GM21515 (cell line): ENCODE measurements at regions not wholly inside any gene's neighbourhood (a gene's known extent, or its start where the extent isn't known, plus 50 kb on each side); places are given as distances from the start of the nearest gene placed in this dataset.
"Not testable (repeated sequence)": the region's sequence is repeated elsewhere in the genome, so short reads cannot be mapped to it uniquely, and the experiment has no call there.

ENCODE experiments used
- ATAC-seq: cut with Tn5 transposase; IDR thresholded peaks from one replicate; pipeline ENCODE4 v1.9.1; 2021; ENCODE audit not compliant: unreplicated experiment

DNA sequence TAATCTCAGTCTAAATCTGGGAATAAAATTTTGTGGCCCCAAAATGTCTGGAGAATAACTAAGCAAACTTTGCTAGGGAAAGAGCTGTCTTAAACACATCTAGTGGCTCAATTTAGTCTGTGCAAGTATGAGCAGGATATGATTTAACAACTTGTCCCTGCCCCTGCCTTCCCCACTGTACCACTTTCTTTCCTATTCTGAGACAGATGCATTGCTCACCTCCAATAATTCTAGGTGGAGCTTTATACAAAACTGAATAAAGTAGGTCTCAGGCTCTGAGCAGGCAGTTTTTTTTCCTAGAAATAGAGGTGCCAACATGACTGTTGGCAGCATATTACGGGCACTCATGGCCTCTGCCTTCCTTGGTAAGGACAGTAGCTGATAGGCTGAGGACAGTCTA lies 412.1 kb downstream of the DAD1 start:
- no peak for ATAC-seq

GRCh38 chr14:22175278-22175558 lies 413.8 kb downstream of the DAD1 start:
- ATAC-seq: not testable (repeated sequence)

DNA sequence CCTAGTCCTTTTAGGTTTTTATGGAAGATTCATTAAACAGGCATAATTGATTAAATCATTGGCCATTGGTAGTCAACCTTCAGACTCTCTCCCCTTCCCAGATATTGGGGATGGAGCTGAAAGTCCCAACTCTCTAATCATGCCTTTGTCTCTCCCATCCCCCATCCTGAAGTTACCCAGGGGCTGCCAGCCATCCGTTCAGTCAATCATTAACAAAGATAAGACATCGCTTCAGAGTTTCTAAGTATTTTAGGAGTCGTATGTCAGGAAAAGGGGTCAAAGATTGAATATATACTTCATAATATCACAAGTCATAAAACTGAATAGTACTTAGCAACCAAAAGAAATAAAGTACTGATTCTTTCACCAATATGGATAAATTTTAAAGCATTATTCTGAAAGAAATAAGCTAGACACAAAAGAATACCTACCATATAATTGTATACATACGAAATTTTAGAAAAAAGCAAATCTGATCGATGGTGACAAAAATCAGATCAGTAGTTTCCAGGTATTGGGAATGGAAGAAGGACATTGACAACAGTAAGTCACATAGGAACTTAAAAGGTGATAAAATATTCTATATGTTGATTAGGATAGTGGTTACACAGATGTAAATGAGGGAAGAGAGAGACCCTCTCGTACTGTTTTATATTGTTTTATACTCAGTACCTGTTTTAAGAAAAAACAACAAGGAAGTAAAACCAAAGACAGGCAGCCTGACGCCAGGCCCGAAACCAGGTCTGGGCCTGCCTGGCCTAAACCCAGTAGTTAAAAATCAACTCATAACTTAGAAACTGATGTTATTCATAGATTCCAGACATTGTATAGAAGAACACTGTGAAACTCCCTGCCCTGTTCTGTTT lies 414.4 kb downstream of the DAD1 start:
- no peak for ATAC-seq

DNA sequence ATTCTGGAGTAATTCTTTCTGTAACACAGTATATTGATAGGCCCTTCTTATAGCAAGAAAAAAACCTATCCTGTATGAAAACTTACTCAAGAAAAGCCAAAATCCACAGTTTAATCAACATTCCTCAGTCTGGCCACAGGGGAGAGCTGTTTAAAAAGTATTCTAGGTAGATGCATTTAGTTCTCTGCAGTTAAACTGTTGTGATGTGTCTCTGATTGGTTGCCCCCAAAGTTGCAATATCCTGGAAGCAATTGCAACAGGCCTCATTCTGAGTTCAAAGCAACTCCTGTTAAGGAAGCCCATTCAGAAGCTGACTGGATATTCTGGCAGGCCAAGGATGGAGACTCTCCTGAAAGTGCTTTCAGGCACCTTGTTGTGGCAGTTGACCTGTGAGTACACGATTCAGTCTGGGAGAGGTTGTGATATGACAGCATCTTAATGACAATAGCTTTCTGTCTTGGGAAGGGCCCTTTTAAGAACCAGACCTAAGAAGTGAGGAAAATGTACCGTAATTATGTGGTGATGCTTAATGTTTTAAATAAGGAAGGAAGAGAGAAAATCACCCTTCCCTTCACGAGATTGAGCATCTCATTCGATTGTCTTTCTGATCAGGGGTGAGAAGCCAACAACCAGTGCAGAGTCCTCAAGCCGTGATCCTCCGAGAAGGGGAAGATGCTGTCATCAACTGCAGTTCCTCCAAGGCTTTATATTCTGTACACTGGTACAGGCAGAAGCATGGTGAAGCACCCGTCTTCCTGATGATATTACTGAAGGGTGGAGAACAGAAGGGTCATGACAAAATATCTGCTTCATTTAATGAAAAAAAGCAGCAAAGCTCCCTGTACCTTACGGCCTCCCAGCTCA lies 420.7 kb downstream of the DAD1 start:
- ATAC-seq: no peak

- ATAC-seq: no peak
Observed at GRCh38 chr14:22164616-22165015, 424.4 kb downstream of the DAD1 start.

- no peak for ATAC-seq
Observed at GRCh38 chr14:22163051-22163450, 426.0 kb downstream of the DAD1 start.

DNA sequence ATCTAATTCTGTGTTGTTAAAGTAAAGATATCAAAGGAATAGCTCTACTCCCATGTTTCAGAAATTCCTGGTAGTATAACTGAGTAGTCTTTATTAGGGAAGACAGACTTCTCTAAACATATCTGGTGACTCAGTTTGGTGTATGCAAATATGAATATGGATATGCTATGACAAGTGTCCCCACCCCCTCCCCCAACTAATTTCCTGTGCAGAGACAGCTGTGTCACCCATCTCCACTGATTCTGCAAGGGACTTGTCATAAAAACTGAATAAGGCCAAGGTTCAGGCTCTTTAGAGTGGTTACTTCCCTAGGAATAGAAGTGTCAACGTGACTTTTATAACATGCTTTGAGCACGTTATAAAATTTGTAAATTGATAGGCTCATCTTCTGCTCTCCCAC lies 429.1 kb downstream of the DAD1 start:
- ATAC-seq: no peak

- no peak for ATAC-seq
Observed at GRCh38 chr14:22159099-22159498, 429.9 kb downstream of the DAD1 start.

DNA sequence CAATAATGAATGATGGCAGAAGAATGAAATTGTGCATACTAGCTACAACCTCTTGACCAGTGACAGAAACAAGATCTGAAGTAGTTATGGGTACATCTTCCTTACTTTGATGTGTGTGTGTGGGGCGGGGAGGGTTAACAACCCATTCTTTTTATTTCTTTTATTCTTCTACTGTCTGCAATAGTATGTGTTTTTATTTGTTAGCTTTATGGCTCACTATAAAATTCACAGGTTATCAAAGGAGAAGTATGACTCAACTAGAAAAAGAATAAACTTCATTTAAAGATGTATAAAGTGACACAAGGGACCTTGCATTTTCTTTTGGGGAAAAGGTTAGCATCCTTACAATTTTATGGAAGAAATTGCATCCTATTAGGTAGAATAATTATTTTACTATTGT lies 430.5 kb downstream of the DAD1 start:
- ATAC-seq: no peak

DNA sequence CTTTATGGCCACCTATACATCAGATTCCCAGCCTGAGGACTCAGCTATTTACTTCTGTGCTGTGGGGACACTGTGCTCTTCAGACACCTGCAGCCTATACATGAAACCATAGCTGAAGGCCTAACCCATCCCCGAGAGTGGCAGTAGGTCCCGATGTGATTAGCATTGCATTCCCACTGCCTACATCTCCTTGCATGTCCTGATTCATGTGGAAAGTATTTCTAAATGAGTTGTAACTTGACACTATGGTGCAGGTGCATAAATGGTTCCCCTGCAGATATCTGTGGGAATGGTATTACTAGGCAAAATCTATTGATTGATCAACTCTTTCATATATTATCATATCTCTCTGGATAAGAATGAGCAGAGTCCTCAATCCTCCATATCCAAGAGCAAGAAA lies 433.5 kb downstream of the DAD1 start:
- ATAC-seq: no peak

GRCh38 chr14:22152903-22153302 lies 436.1 kb downstream of the DAD1 start:
- ATAC-seq: no peak

DNA sequence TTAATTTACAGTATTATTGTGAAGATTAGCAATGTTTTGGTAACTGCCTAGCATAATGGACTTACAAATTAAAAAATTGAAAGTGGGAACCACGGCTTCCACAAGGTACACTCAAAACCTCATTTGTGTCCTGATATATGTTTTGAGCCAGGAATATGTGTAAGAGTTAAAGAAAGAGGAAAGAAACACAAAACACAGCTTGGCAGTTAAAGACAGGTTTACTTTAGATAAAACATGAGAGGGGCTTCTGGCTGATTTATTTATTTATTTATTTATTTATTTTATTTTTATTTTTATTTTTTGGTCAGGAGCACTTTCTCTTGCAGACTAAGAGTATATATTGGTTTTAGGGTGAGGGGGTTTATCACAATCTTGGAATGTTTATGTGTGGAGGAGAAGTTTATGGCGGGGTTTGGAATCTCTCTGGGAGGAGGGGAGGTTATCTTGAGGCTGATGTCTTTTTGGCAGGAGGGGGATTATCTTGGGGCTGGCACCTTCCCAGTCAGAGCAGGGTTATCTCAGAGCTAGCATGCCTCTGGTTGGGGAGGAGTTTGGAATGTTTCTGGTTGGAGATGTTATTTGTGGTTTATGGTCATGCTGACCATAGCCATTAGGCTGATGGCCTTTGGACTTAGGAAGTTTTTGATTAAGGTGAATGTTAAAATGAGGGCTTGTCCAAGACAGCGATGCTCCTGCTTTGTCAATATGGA lies 436.7 kb downstream of the DAD1 start:
- ATAC-seq: no peak

DNA sequence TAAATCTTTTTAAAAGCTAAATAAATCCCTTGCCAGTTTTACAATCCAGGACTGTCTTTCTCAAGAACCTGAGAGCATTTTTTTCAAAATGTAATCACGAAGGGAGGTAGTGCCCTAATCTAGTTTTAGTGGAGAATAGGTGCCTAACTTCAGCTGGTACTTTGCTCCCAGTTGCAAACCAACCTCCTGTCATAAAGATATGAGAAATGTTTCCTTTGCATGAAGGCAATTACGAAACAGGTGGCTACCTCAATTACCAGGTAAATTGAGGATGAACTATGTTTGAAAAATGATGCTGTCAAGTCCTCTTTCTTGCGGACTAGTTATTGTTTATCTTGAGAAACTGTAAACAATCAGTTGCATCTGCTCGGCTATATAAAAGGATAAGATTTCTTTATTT lies 437.9 kb downstream of the DAD1 start:
- ATAC-seq: no peak

DNA sequence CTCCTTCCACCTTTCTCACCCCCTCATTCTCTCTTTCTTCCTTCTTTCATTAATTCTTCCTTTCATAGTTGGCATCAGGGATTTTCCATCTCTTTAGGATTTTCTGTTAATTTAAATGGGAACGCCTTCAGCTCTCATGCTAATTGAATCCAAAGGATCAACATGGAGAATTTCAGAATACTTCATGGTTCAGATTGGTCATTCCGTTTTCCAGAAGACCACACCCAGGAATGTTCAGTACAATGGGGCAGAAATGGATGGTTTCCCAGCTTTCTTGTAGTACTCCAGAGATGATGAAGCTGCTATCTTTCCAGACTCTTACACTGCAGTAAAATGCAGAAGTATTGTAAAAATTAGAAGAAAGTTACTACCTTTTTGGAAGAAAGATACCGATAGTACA lies 440.0 kb downstream of the DAD1 start:
- no peak for ATAC-seq

GRCh38 chr14:22147716-22148115 lies 441.3 kb downstream of the DAD1 start:
- ATAC-seq: no peak

DNA sequence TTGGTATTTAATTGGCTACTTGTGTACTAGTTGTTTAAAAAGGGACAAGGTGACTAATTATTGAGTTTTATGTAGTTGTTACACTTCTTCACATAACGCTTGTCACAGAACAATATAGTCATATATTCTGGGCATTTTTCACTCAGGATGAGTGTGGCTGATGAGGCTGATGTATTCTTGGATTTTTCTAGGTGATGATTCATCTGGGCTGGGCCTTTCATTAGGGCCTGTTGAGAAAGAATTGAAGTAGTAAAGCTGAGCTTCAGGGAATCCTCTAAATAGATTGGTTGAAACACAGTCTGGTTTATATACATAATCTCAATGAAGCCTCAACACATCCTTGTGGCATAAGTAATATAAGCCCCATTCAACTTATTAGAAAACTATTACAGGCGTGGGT lies 445.7 kb downstream of the DAD1 start:
- ATAC-seq: no peak

DNA sequence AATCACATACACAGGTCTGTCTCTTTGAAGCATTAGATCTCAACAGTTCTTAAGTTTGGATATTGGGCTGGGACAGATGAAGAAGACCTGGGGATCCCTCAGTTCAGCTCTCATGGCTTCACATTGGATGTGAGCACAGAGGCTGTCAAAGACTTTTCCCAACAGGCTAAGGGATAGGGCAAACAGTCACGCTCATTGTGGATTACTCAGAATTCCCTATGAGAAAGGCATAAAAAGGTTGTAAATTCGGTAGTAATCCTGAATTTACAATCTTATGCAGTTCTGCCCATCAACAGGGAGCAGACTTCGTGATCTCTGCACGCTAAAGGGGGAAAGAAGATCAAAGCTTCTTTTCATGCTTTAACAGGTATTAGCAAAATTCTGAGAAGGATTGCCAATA lies 448.4 kb downstream of the DAD1 start:
- no peak for ATAC-seq

GRCh38 chr14:22131749-22132476 lies 457.1 kb downstream of the DAD1 start:
- ATAC-seq: no peak

DNA sequence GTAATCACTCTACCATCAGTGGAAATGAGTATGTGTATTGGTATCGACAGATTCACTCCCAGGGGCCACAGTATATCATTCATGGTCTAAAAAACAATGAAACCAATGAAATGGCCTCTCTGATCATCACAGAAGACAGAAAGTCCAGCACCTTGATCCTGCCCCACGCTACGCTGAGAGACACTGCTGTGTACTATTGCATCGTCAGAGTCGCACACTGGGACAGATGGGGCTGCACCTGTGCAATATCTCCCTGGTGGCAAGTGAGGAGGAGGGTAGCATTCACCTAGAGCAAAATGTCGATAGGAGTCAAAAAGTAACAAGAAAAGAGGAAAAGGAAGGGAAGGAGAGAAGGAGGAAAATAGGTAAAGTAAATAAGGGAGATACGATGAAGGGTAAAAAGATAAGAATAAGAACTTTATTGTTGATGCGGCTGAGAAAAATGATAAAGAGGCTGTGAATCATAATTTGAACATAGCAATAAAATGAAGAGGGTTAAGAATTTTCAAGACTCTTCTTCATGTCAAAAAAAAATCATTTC lies 450.5 kb upstream of the OR4E1 start:
- no peak for ATAC-seq

- no peak for ATAC-seq
Observed at GRCh38 chr14:22122829-22123560, 449.4 kb upstream of the OR4E1 start.
